ENCODE measurements at regions not wholly inside any gene's neighbourhood (a gene's known extent, or its start where the extent isn't known, plus 50 kb on each side); places are given as distances from the start of the nearest gene placed in this dataset.
A peak's percentile ranks its signal among the peaks of the same experiment; 100 is the strongest.
"Not testable (repeated sequence)": the region's sequence is repeated elsewhere in the genome, so short reads cannot be mapped to it uniquely, and the experiment has no call there.

DNA sequence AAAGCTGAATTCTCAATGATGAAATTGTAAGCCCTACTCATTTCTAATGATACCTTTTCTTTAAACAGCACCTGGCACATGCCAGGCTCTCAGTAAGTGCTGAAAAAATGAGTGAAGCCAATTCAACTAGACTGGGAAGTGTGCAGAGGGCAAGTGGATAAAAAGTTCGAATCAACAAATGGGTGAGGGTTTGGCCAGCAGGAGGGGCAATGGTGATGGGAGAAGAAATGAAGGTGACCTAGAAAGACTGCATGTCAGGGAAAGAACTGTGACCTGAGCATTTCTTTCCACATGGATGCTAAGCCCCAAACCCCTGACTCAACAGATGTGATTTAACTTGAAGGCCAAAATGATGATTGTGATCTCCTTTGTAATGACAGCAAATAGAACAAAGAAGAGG is 54.6 kb downstream of the DKK1 start:
- no peak for ATAC-seq
- H3K27ac ChIP-seq: no peak overlapping the region

DNA sequence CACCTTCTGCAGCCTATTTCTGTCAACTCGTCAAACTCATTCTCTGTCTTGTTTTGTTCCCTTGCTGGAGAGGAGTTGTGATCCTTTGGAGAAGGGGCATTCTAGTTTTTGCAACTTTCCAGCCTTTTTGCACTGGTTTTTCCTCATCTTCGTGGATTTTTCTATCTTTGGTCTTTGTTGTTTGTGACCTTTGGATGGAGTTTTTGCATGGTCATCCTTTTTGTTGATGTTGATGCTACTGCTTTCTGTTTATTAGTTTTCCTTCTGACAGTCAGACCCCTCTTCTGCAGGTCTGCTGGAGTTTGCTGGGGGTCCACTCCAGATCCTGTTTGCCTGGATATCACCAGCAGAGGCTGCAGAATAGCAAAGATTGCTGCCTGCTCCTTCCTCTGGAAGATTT is 60.1 kb downstream of the DKK1 start:
- H3K4me1 ChIP-seq; H3K27ac ChIP-seq; H3K27me3 ChIP-seq; intact Hi-C loops (cut with DNase I); H3K36me3 ChIP-seq; ATAC-seq; H3K9me3 ChIP-seq; DNase-seq; H3K4me3 ChIP-seq: not testable (repeated sequence)
- 40% methylated on average over 2 of the region's 2 CpGs for WGBS (ENCODE audit: insufficient coverage, low coverage, low lambda C conversion rate, missing lambda C conversion rate)

More for the DNA sequence above, 54.6 kb downstream of the DKK1 start:
- Histone ChIP-seq H3K4me1 (no peaks in the 10 kb centered on the region), H3K4me3 (no peak overlapping the region), H3K36me3 (no peaks in the 10 kb centered on the region), H3K27me3 (no peaks in the 10 kb centered on the region), H3K9me3 (no peaks in the 10 kb centered on the region)
- intact Hi-C loops (cut with DNase I): no loop called here
- no peak for TF ChIP-seq POLR2A (IDR thresholded peaks at IDR 0.05)
- TF ChIP-seq, protein P1, sequence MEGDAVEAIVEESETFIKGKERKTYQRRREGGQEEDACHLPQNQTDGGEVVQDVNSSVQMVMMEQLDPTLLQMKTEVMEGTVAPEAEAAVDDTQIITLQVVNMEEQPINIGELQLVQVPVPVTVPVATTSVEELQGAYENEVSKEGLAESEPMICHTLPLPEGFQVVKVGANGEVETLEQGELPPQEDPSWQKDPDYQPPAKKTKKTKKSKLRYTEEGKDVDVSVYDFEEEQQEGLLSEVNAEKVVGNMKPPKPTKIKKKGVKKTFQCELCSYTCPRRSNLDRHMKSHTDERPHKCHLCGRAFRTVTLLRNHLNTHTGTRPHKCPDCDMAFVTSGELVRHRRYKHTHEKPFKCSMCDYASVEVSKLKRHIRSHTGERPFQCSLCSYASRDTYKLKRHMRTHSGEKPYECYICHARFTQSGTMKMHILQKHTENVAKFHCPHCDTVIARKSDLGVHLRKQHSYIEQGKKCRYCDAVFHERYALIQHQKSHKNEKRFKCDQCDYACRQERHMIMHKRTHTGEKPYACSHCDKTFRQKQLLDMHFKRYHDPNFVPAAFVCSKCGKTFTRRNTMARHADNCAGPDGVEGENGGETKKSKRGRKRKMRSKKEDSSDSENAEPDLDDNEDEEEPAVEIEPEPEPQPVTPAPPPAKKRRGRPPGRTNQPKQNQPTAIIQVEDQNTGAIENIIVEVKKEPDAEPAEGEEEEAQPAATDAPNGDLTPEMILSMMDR (IDR thresholded peaks at IDR 0.05): no peak
- DNase-seq: no peak
- WGBS (ENCODE audit: insufficient coverage, low coverage, low lambda C conversion rate, missing lambda C conversion rate): 43% methylated on average over 1 of the region's 1 CpG

DNA sequence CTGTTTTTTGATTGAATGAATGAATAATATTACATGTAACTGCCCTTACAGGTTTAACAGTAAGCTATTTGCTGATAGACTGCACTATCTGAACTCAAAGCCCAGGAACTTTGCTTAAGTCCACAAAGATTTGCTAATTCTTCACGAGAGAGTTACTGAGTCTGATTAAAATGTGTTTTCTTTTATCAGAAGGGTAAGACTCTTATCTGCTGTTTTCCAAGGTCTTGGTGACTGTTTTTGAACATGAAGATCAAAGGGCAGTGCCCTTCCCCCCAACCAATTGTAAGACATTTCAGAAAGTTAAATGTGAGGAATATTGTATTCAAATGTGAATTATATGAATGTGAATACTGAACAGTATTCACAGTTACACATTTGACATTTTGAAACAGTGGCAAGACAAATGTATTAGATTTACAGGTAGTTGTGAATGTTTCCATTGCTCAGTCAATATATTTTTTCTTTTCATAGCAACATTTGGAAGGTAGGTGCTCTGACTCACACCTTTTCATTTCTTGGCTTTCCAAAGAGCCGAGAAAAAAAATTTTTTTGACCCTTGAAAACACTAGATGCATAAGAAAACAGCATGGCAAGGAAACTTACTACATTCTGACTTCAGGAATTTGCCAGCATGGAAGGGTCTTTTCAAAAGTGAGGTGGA is 62.7 kb downstream of the DKK1 start:
- Histone ChIP-seq H3K9me3 (no peaks in the 10 kb centered on the region), H3K36me3 (no peaks in the 10 kb centered on the region), H3K27ac (no peak overlapping the region), H3K4me1 (no peaks in the 10 kb centered on the region), H3K4me3 (no peak overlapping the region), H3K27me3 (no peaks in the 10 kb centered on the region)
- WGBS (ENCODE audit: insufficient coverage, low coverage, low lambda C conversion rate, missing lambda C conversion rate): 22% methylated on average over 2 of the region's 2 CpGs
- intact Hi-C loops (cut with DNase I): no loop called here
- TF ChIP-seq, protein P1 (IDR thresholded peaks at IDR 0.05): no peak
- TF ChIP-seq POLR2A (IDR thresholded peaks at IDR 0.05): no peak
- ATAC-seq (peak in 1 of 4 donors; percentile 48), DNase-seq (no peak)

DNA sequence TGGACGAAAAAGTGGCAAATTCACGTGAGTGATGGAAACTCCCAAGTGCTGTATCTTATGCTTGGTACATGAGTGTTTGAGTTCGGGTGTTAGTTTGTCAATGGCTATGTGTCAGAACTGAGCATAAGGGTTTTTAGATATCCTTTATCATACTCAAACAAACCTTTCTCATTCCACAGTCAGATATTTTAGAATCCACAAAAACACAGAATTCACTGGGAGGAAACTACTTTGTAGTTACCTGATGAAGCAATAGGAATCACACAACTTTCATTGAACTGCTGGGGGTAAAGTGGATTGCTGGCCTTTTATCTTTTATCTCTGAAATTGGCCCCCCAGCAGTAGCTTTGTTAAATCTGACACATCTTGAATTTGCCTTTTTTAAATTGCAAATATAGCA is 64.0 kb downstream of the DKK1 start:
- H3K9me3 ChIP-seq: no peaks in the 10 kb centered on the region
- intact Hi-C loops (cut with DNase I): no loop called here
- TF ChIP-seq POLR2A (IDR thresholded peaks at IDR 0.05): no peak
- TF ChIP-seq, protein P1 (IDR thresholded peaks at IDR 0.05): no peak
- no peaks in the 10 kb centered on the region for H3K4me1 ChIP-seq
- DNase-seq (no peak), ATAC-seq (no peak)
- 16% methylated on average over 3 of the region's 3 CpGs for WGBS (ENCODE audit: insufficient coverage, low coverage, low lambda C conversion rate, missing lambda C conversion rate)
- H3K27me3 ChIP-seq: no peaks in the 10 kb centered on the region
- no peak overlapping the region for H3K4me3 ChIP-seq
- H3K27ac ChIP-seq: no peak overlapping the region
- no peaks in the 10 kb centered on the region for H3K36me3 ChIP-seq

DNA sequence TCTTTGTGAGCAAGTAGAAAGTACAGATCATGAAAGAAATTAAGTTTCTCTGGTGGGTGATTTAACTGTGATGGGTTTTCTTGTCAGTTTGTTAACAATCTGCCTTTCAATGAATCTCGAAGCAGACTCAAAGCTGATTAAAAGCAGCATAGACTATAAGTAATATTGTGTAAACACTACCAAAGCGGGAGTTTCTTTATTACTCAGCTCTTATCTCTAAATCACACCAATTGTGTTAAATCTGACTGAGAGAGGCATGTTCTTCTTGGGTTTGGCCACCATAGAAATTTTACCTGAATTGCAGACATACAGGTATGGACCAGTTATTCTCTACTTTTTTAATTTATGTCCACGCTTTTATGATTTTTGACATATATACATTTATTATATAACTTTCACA is 65.2 kb downstream of the DKK1 start:
- no peaks in the 10 kb centered on the region for H3K9me3 ChIP-seq
- 35% methylated on average over 3 of the region's 3 CpGs for WGBS (ENCODE audit: insufficient coverage, low coverage, low lambda C conversion rate, missing lambda C conversion rate)
- ATAC-seq (no peak), DNase-seq (no peak)
- H3K36me3 ChIP-seq: no peaks in the 10 kb centered on the region
- H3K27ac ChIP-seq: no peak overlapping the region
- intact Hi-C loops (cut with DNase I): no loop called here
- TF ChIP-seq, protein P1 (IDR thresholded peaks at IDR 0.05): no peak
- no peak for TF ChIP-seq POLR2A (IDR thresholded peaks at IDR 0.05)
- H3K27me3 ChIP-seq: no peaks in the 10 kb centered on the region
- no peaks in the 10 kb centered on the region for H3K4me1 ChIP-seq
- H3K4me3 ChIP-seq: no peak overlapping the region
